Stomach (tissue), 8 donors: ENCODE measurements at regions not wholly inside any gene's neighbourhood (a gene's known extent, or its start where the extent isn't known, plus 50 kb on each side); places are given as distances from the start of the nearest gene placed in this dataset.
A peak's percentile ranks its signal among the peaks of the same experiment; 100 is the strongest.

Source experiments
- DNase-seq, 2 donors: peaks; one replicate each; pipeline versions ENCODE4 v3.0.0 to v3.0.0-alpha.2; 2013 to 2019
- H3K27ac ChIP-seq, 5 donors: fragments of 200-600 bp in 4 of 5; sonication (generic) in 4 of 5; one replicate each; pipeline ENCODE4 v1.5.1; 2013 to 2019; ENCODE audit warnings: mild to moderate bottlenecking in 1 of 5, moderate library complexity in 1 of 5
- H3K27me3 ChIP-seq, 3 donors: fragments of 200-600 bp; sonication (generic); one replicate each; pipeline ENCODE4 v1.5.1; 2017 to 2019; ENCODE audit warnings: mixed run types in 1 of 3
- H3K36me3 ChIP-seq, 4 donors: fragments of 200-600 bp; sonication (generic); 1 replicate in 3 of 4; 2 replicates in 1 of 4; pipeline ENCODE4 v1.5.1; 2016 to 2019
- H3K4me1 ChIP-seq, 4 donors: fragments of 200-600 bp; sonication (generic); one replicate each; pipeline ENCODE4 v1.5.1; 2016 to 2019
- H3K4me3 ChIP-seq, 4 donors: fragments of 200-600 bp; sonication (generic) in 3 of 4; one replicate each; pipeline ENCODE4 v1.5.1; 2016 to 2019; ENCODE audit warnings: mild to moderate bottlenecking in 1 of 4
- H3K9me3 ChIP-seq, 4 donors: fragments of 200-600 bp; sonication (generic); one replicate each; pipeline ENCODE4 v1.5.1; 2016 to 2019
- CTCF ChIP-seq, 7 experiments: fragments of 450-650 bp in 4 of 7; fragments of 200-600 bp in 3 of 7; sonication (generic) in 3 of 7; IDR thresholded peaks; one replicate each; pipeline ENCODE4 v1.5.1; 2016 to 2019; ENCODE audit warnings: antibody characterized with exemption in 7 of 7, control low read depth in 2 of 7, mild to moderate bottlenecking in 1 of 7
- EP300 ChIP-seq: sonication (generic); formaldehyde crosslinking; IDR thresholded peaks from one replicate; pipeline ENCODE4 v1.6.1; 2017; ENCODE audit warnings: antibody characterized with exemption
- POLR2A ChIP-seq, 4 donors: fragments of 450-650 bp; IDR thresholded peaks; one replicate each; pipeline ENCODE4 v1.6.1; 2016; ENCODE audit warnings: antibody characterized with exemption in 4 of 4, control low read depth in 2 of 4, mild to moderate bottlenecking in 1 of 4, moderate library complexity in 1 of 4
- POLR2AphosphoS5 ChIP-seq, 3 donors: sonication (generic); formaldehyde crosslinking; IDR thresholded peaks; one replicate each; pipeline ENCODE4 v1.6.1; 2016; ENCODE audit warnings: antibody characterized with exemption in 3 of 3
- WGBS, 5 donors: extraction: QIAGEN DNeasy Blood & Tissue Kit in 3 of 5; methylation state at CpG; one replicate each; pipeline versions ENCODE4 v1.1.5 to v1.1.7; 2013 to 2018; 5-methylcytosine and 5-hydroxymethylcytosine counted together
- intact Hi-C: fragments of 100-400 bp; cut with DNase I; formaldehyde crosslinking; loops from one replicate; pipeline ENCODE4 v1.15.1; 2023; ENCODE audit warnings: low total_unique reads
- donor health status: healthy with polysubstance abuse.
- donor health status: Bipolar disorder and iron deficiency.
- donor health status: healthy.

- no peak overlapping the region for H3K27ac ChIP-seq
- no peaks in the 10 kb centered on the region for H3K36me3 ChIP-seq
- no peak overlapping the region for H3K4me3 ChIP-seq
- no peaks in the 10 kb centered on the region for H3K27me3 ChIP-seq
- H3K4me1 ChIP-seq, result no peaks in the 10 kb centered on the region
- DNase-seq, result no peak
- TF ChIP-seq EP300, result no peak
- TF ChIP-seq POLR2A (IDR thresholded peaks at IDR 0.05), result no peak
- TF ChIP-seq POLR2AphosphoS5 (IDR thresholded peaks at IDR 0.05), result no peak
- no peak for TF ChIP-seq CTCF (IDR thresholded peaks at IDR 0.05)
- intact Hi-C loops, result no loop called here
- no peaks in the 10 kb centered on the region for H3K9me3 ChIP-seq
These were observed 64.9 kb upstream of the TAS2R16 start for GRCh38 chr7:123060446-123060845.

- Histone ChIP-seq H3K9me3 (no peaks in the 10 kb centered on the region), H3K36me3 (no peaks in the 10 kb centered on the region), H3K27ac (no peak overlapping the region), H3K4me1 (no peaks in the 10 kb centered on the region), H3K4me3 (no peak overlapping the region), H3K27me3 (no peaks in the 10 kb centered on the region)
- no peak for DNase-seq
- intact Hi-C loops, result no loop called here
- TF ChIP-seq CTCF (IDR thresholded peaks at IDR 0.05), result no peak
- TF ChIP-seq POLR2AphosphoS5 (IDR thresholded peaks at IDR 0.05), result no peak
- no peak for TF ChIP-seq EP300
- TF ChIP-seq POLR2A (IDR thresholded peaks at IDR 0.05), result no peak
These were observed 62.4 kb upstream of the TAS2R16 start for GRCh38 chr7:123057911-123058310.

GRCh38 chr7:123054357-123055133 lies 59.0 kb upstream of the TAS2R16 start:
- Histone ChIP-seq H3K27ac (no peak overlapping the region), H3K9me3 (peaks cover 0 to 18% (median 5%) of the 10 kb centered on the region in 4 donors), H3K36me3 (no peaks in the 10 kb centered on the region), H3K27me3 (no peaks in the 10 kb centered on the region), H3K4me1 (no peaks in the 10 kb centered on the region), H3K4me3 (no peak overlapping the region)
- WGBS, 5 donors, result 46 to 55% (median 53%) methylated on average over 5 of the region's 5 CpGs
- TF ChIP-seq POLR2A (IDR thresholded peaks at IDR 0.05) (no peak), EP300 (no peak), CTCF (IDR thresholded peaks at IDR 0.05) (peak in 1 of 7 experiments; percentile 12)
- peak; percentile 19 to 29 for DNase-seq
- intact Hi-C loops, result no loop called here

GRCh38 chr7:123051916-123052315 lies 56.4 kb upstream of the TAS2R16 start:
- no peak for DNase-seq
- Histone ChIP-seq H3K4me1 (no peaks in the 10 kb centered on the region), H3K27ac (no peak overlapping the region), H3K27me3 (no peaks in the 10 kb centered on the region), H3K9me3 (peaks cover 0 to 40% (median 24%) of the 10 kb centered on the region in 4 donors), H3K36me3 (no peaks in the 10 kb centered on the region), H3K4me3 (no peak overlapping the region)
- TF ChIP-seq POLR2AphosphoS5 (IDR thresholded peaks at IDR 0.05) (no peak), EP300 (no peak), CTCF (IDR thresholded peaks at IDR 0.05) (no peak), POLR2A (IDR thresholded peaks at IDR 0.05) (no peak)
- 49 to 67% (median 60%) methylated on average over 1 of the region's 1 CpG for WGBS, 5 donors
- intact Hi-C loops, result no loop called here
